Fibroblast of pulmonary artery (primary cell): ENCODE measurements at regions not wholly inside any gene's neighbourhood (a gene's known extent, or its start where the extent isn't known, plus 50 kb on each side); places are given as distances from the start of the nearest gene placed in this dataset.
A peak's percentile ranks its signal among the peaks of the same experiment; 100 is the strongest.

Experiments
- DNase-seq: peaks from one replicate; pipeline ENCODE4 v3.0.0-alpha.2; 2010; ENCODE audit warnings: low read depth
- H3K4me3 ChIP-seq: replicated peaks from 2 replicates; pipeline ENCODE4 v1.5.1; 2011; ENCODE audit warnings: low read depth, mild to moderate bottlenecking, control low read depth, low read length, moderate library complexity
- TF ChIP-seq, protein P1 (sequence below): IDR thresholded peaks from 2 replicates; pipeline ENCODE4 v1.5.1; 2011; ENCODE audit warnings: mild to moderate bottlenecking, control low read depth, low read length, inconsistent platforms; ENCODE audit errors: missing control alignments

DNA sequence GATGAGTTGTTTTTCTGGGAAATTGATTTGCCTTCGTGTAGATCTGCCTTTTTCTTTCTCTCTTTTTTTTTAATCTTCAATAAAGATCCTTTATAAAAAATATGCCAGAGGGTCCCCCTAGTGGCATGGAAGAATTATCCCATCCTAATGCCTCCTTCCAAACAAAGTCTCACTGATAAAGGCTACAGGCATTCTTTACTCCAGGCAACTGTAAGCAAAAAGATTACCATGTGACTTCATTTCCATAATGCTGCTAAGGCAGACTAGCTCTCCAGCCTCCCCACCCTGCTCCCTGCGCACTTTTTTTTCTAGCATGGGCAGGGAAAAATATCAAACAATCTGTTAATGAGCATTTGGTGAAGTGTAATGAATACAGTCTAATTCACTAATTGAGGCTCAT lies 220.2 kb upstream of the CDH8 start:
- no peak overlapping the region for H3K4me3 ChIP-seq
- TF ChIP-seq, protein P1, sequence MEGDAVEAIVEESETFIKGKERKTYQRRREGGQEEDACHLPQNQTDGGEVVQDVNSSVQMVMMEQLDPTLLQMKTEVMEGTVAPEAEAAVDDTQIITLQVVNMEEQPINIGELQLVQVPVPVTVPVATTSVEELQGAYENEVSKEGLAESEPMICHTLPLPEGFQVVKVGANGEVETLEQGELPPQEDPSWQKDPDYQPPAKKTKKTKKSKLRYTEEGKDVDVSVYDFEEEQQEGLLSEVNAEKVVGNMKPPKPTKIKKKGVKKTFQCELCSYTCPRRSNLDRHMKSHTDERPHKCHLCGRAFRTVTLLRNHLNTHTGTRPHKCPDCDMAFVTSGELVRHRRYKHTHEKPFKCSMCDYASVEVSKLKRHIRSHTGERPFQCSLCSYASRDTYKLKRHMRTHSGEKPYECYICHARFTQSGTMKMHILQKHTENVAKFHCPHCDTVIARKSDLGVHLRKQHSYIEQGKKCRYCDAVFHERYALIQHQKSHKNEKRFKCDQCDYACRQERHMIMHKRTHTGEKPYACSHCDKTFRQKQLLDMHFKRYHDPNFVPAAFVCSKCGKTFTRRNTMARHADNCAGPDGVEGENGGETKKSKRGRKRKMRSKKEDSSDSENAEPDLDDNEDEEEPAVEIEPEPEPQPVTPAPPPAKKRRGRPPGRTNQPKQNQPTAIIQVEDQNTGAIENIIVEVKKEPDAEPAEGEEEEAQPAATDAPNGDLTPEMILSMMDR: no peak
- no peak for DNase-seq

- no peak overlapping the region for H3K4me3 ChIP-seq
- no peak for DNase-seq
- TF ChIP-seq, protein P1: no peak
Observed at GRCh38 chr16:62254847-62255246, 218.6 kb upstream of the CDH8 start.

DNA sequence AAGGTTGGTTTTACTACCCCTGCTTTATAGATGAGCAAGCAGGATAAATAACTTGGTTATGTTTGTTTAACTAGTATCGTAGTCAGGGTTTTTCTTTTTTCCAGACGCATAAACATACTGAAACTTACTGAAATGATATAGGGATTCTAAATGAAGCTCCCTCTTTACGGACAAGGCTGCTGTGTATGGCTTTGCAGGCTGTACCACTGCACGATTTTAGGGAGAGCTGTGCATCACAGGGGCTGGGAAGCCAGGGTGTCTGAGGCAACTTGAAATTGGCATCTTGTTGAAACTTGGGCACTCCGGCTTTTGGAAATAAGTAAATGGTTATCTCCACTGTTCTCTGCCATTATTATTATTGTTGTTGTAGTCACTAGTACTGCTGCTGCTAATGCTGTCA lies 218.1 kb upstream of the CDH8 start:
- no peak for DNase-seq
- H3K4me3 ChIP-seq: no peak overlapping the region
- TF ChIP-seq, protein P1: no peak

DNA sequence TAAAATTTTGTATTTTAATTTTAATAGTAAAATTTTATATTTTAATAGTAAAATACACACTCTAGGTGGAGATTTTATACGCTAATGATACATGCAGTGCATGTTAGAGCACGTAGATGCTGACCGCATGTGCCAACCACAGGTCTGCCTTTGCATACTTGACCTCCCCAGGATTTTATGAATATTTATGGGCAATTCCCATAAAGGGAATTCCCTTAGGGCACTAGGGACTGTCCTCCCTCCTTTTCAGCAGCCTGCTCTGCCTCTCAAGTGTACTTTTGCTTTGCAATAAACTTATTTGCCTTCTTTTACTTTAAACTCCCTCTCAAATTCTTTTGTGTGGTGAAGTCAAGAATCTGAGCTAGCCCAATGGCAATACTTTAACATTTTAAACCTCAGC lies 217.7 kb upstream of the CDH8 start:
- DNase-seq: no peak
- no peak overlapping the region for H3K4me3 ChIP-seq
- TF ChIP-seq, protein P1: no peak

DNA sequence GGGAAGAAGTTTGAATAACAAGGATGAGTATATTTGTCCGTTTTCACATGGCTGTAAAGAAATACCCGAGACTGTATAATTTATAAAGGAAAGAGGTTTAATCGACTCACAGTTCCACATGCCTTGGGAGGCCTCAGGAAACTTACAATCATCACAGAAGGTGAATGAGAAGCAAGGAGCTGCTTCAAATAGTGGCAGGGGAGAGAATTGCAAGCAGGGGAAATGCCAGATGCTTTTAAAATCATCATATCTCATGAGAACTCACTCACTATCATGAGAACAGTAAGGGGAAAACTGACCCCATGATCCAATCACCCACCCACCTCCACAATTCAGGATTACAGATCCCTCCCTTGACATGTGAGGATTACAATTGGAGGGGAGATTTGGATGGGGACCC lies 212.8 kb upstream of the CDH8 start:
- no peak overlapping the region for H3K4me3 ChIP-seq
- TF ChIP-seq, protein P1: no peak
- DNase-seq: no peak

DNA sequence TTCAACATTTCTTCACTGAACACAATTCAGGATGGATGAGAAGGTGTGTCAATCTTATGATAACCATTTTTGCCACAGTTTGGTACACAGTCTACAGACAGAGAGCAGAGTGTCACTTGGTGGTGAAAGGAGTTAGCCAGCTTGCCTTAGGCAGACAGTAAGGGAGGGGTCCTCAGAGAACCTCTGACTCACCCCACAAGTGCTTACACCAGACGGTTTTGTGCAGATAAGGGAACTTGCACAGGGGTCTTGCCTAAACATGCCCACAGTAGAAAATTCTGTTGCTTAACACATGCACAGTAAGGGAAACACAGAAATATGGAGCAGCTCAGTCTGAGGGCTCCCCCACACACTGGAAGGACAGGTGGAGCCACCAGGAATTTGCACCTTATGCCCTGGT lies 204.5 kb upstream of the CDH8 start:
- no peak for DNase-seq
- H3K4me3 ChIP-seq: no peak overlapping the region
- TF ChIP-seq, protein P1: no peak

GRCh38 chr16:62225675-62226074 lies 189.4 kb upstream of the CDH8 start:
- peak; percentile 9 for DNase-seq
- H3K4me3 ChIP-seq: no peak overlapping the region

More at GRCh38 chr16:62225675-62226074, 189.4 kb upstream of the CDH8 start:
- TF ChIP-seq, protein P1: no peak
